ENCODE measurements at regions not wholly inside any gene's neighbourhood (a gene's known extent, or its start where the extent isn't known, plus 50 kb on each side); places are given as distances from the start of the nearest gene placed in this dataset.
"Not testable (repeated sequence)": the region's sequence is repeated elsewhere in the genome, so short reads cannot be mapped to it uniquely, and the experiment has no call there.

GRCh38 chr19:56980906-56981305 lies 138.9 kb upstream of the USP29 start:
- Histone ChIP-seq H3K36me3 (ENCODE audit: control insufficient read depth in 2 of 3, insufficient read depth in 3 of 3, low read length in 3 of 3) (no peaks in the 10 kb centered on the region), H3K27me3 (ENCODE audit: control insufficient read depth, insufficient read depth, low read length) (no peaks in the 10 kb centered on the region), H3K9ac (ENCODE audit: low read length in 3 of 3) (no peak overlapping the region), H3K4me1 (ENCODE audit: control insufficient read depth in 2 of 3, insufficient read depth in 2 of 3, low read depth in 1 of 3, low read length in 3 of 3) (no peaks in the 10 kb centered on the region), H3K4me3 (ENCODE audit: low read length in 3 of 3) (no peak overlapping the region), H3K9me3 (ENCODE audit: control insufficient read depth in 2 of 3, insufficient read depth in 1 of 3, low read length in 3 of 3) (peaks cover 0 to 9% (median 0%) of the 10 kb centered on the region in 3 donors), H3K27ac (ENCODE audit: low read depth in 2 of 2, low read length in 2 of 2) (no peak overlapping the region)
- intact Hi-C loops (cut with DNase I), result no loop called here
- FAIRE-seq, result no peak
- DNase-seq, result peak in 4 of 5 donors; percentile 83 to 92 (median 87)
- TF ChIP-seq, protein P1, sequence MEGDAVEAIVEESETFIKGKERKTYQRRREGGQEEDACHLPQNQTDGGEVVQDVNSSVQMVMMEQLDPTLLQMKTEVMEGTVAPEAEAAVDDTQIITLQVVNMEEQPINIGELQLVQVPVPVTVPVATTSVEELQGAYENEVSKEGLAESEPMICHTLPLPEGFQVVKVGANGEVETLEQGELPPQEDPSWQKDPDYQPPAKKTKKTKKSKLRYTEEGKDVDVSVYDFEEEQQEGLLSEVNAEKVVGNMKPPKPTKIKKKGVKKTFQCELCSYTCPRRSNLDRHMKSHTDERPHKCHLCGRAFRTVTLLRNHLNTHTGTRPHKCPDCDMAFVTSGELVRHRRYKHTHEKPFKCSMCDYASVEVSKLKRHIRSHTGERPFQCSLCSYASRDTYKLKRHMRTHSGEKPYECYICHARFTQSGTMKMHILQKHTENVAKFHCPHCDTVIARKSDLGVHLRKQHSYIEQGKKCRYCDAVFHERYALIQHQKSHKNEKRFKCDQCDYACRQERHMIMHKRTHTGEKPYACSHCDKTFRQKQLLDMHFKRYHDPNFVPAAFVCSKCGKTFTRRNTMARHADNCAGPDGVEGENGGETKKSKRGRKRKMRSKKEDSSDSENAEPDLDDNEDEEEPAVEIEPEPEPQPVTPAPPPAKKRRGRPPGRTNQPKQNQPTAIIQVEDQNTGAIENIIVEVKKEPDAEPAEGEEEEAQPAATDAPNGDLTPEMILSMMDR (IDR thresholded peaks at IDR 0.05; ENCODE audit: borderline replicate concordance, extremely low read depth, insufficient read depth), result no peak

- intact Hi-C loops (cut with DNase I); H3K9me3 ChIP-seq (ENCODE audit: control insufficient read depth in 2 of 3, insufficient read depth in 1 of 3, low read length in 3 of 3); H3K27ac ChIP-seq (ENCODE audit: low read depth in 2 of 2, low read length in 2 of 2); H3K36me3 ChIP-seq (ENCODE audit: control insufficient read depth in 2 of 3, insufficient read depth in 3 of 3, low read length in 3 of 3); H3K9ac ChIP-seq (ENCODE audit: low read length in 3 of 3); H3K4me3 ChIP-seq (ENCODE audit: low read length in 3 of 3); H3K27me3 ChIP-seq (ENCODE audit: control insufficient read depth, insufficient read depth, low read length); FAIRE-seq; H3K4me1 ChIP-seq (ENCODE audit: control insufficient read depth in 2 of 3, insufficient read depth in 2 of 3, low read depth in 1 of 3, low read length in 3 of 3): not testable (repeated sequence)
- DNase-seq, result peak in 1 of 5 donors; percentile 45
These were observed 138.3 kb upstream of the USP29 start for GRCh38 chr19:56981440-56981839.

DNA sequence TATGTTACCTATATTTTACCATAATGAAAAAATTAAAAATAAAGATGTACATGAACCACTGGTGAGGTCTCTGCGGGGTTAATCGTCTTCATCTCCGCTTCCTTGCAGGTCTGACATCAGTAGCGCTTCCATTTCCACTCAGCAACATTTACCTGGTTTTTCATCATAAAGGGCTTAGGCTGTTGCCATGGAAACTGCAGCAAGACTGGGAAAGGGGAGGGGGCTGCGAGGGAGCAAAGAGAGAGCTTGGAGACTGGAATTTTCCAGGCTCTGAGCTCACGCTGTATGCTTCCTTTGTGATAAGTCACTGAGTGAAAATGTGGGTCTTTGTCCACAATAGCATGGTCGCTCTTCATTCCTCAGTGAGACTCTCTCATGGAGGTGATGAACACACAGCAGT lies 136.6 kb upstream of the USP29 start:
- H3K4me1 ChIP-seq (ENCODE audit: control insufficient read depth in 2 of 3, insufficient read depth in 2 of 3, low read depth in 1 of 3, low read length in 3 of 3), result no peaks in the 10 kb centered on the region
- FAIRE-seq (no peak), DNase-seq (peak in 3 of 5 donors; percentile 60 to 68 (median 67))
- peaks cover 0 to 9% (median 0%) of the 10 kb centered on the region in 3 donors for H3K9me3 ChIP-seq (ENCODE audit: control insufficient read depth in 2 of 3, insufficient read depth in 1 of 3, low read length in 3 of 3)
- no peaks in the 10 kb centered on the region for H3K36me3 ChIP-seq (ENCODE audit: control insufficient read depth in 2 of 3, insufficient read depth in 3 of 3, low read length in 3 of 3)
- no peak overlapping the region for H3K4me3 ChIP-seq (ENCODE audit: low read length in 3 of 3)
- H3K9ac ChIP-seq (ENCODE audit: low read length in 3 of 3), result no peak overlapping the region
- H3K27ac ChIP-seq (ENCODE audit: low read depth in 2 of 2, low read length in 2 of 2), result no peak overlapping the region
- no peaks in the 10 kb centered on the region for H3K27me3 ChIP-seq (ENCODE audit: control insufficient read depth, insufficient read depth, low read length)
- TF ChIP-seq, protein P1 (IDR thresholded peaks at IDR 0.05; ENCODE audit: borderline replicate concordance, extremely low read depth, insufficient read depth), result no peak
- intact Hi-C loops (cut with DNase I), result no loop called here

- intact Hi-C loops (cut with DNase I), result no loop called here
- Histone ChIP-seq H3K36me3 (ENCODE audit: control insufficient read depth in 2 of 3, insufficient read depth in 3 of 3, low read length in 3 of 3) (no peaks in the 10 kb centered on the region), H3K4me1 (ENCODE audit: control insufficient read depth in 2 of 3, insufficient read depth in 2 of 3, low read depth in 1 of 3, low read length in 3 of 3) (no peaks in the 10 kb centered on the region), H3K27ac (ENCODE audit: low read depth in 2 of 2, low read length in 2 of 2) (no peak overlapping the region), H3K4me3 (ENCODE audit: low read length in 3 of 3) (no peak overlapping the region), H3K9me3 (ENCODE audit: control insufficient read depth in 2 of 3, insufficient read depth in 1 of 3, low read length in 3 of 3) (peaks cover 0 to 9% (median 0%) of the 10 kb centered on the region in 3 donors), H3K27me3 (ENCODE audit: control insufficient read depth, insufficient read depth, low read length) (no peaks in the 10 kb centered on the region), H3K9ac (ENCODE audit: low read length in 3 of 3) (no peak overlapping the region)
- FAIRE-seq, result no peak
- TF ChIP-seq, protein P1 (IDR thresholded peaks at IDR 0.05; ENCODE audit: borderline replicate concordance, extremely low read depth, insufficient read depth), result no peak
- DNase-seq, result no peak
These were observed 136.0 kb upstream of the USP29 start for GRCh38 chr19:56983804-56984203.

Data from kidney (tissue), 13 donors.